MM.1S (cell line): ENCODE measurements at regions not wholly inside any gene's neighbourhood (a gene's known extent, or its start where the extent isn't known, plus 50 kb on each side); places are given as distances from the start of the nearest gene placed in this dataset.

Experiments
- DNase-seq: peaks from one replicate; pipeline ENCODE4 v3.0.0-alpha.2; 2015
- H2AFZ ChIP-seq: fragments of 300-600 bp; sonication (generic); 2 replicates; pipeline ENCODE4 v1.6.0; 2016; ENCODE audit warnings: antibody characterized with exemption, low read length
- H3F3A ChIP-seq: fragments of 300-600 bp; sonication (generic); 2 replicates; pipeline ENCODE4 v1.6.1; 2016; ENCODE audit warnings: mild to moderate bottlenecking, antibody characterized with exemption, low read length, moderate library complexity, mixed read lengths; ENCODE audit not compliant: insufficient read depth
- H3K27ac ChIP-seq: fragments of 300-600 bp; sonication (generic); 2 replicates; pipeline ENCODE4 v1.5.1; 2016; ENCODE audit warnings: mild to moderate bottlenecking, low read length
- H3K27me3 ChIP-seq: fragments of 300-600 bp; sonication (generic); replicated peaks from 2 replicates; pipeline ENCODE4 v1.6.0; 2016; ENCODE audit warnings: low read length; ENCODE audit not compliant: insufficient read depth
- H3K36me3 ChIP-seq: fragments of 300-600 bp; sonication (generic); replicated peaks from 2 replicates; pipeline ENCODE4 v1.6.1; 2016; ENCODE audit warnings: mild to moderate bottlenecking, low read length, mixed read lengths; ENCODE audit not compliant: insufficient read depth
- H3K4me1 ChIP-seq: fragments of 300-600 bp; sonication (generic); 2 replicates; pipeline ENCODE4 v1.6.1; 2016; ENCODE audit warnings: low read length, mixed read lengths
- H3K4me2 ChIP-seq: fragments of 300-600 bp; sonication (generic); 2 replicates; pipeline ENCODE4 v1.6.0; 2016; ENCODE audit warnings: low read depth, low read length
- H3K4me3 ChIP-seq: fragments of 300-600 bp; sonication (generic); 2 replicates; pipeline ENCODE4 v1.5.1; 2016; ENCODE audit warnings: low read length, mixed read lengths
- H3K79me2 ChIP-seq: fragments of 300-600 bp; sonication (generic); 2 replicates; pipeline ENCODE4 v1.6.1; 2016; ENCODE audit warnings: mixed run types, low read length, mixed read lengths
- H3K9ac ChIP-seq: fragments of 300-600 bp; sonication (generic); 2 replicates; pipeline ENCODE4 v1.6.1; 2016; ENCODE audit warnings: low read length, mixed read lengths
- H3K9me2 ChIP-seq: fragments of 300-600 bp; sonication (generic); replicated peaks from 2 replicates; pipeline ENCODE4 v1.6.1; 2016; ENCODE audit warnings: mild to moderate bottlenecking, low read length, mixed read lengths; ENCODE audit not compliant: insufficient read depth
- H3K9me3 ChIP-seq: fragments of 300-600 bp; sonication (generic); replicated peaks from 2 replicates; pipeline ENCODE4 v1.6.1; 2016; ENCODE audit warnings: mild to moderate bottlenecking, low read length, mixed read lengths; ENCODE audit not compliant: insufficient read depth
- H4K20me1 ChIP-seq: fragments of 300-600 bp; sonication (generic); 2 replicates; pipeline ENCODE4 v1.6.1; 2016; ENCODE audit warnings: mild to moderate bottlenecking, low read length, moderate library complexity, mixed read lengths; ENCODE audit not compliant: insufficient read depth
- CTCF ChIP-seq: fragments of 300-600 bp; sonication (generic); IDR thresholded peaks from 2 replicates; pipeline ENCODE4 v1.5.1; 2016; ENCODE audit warnings: antibody characterized with exemption, low read length, mixed read lengths
- EZH2 ChIP-seq: fragments of 300-600 bp; sonication (generic); optimal IDR thresholded peaks from 2 replicates; pipeline ENCODE3; 2017; ENCODE audit warnings: low read depth, mild to moderate bottlenecking, antibody characterized with exemption, low read length, mixed read lengths
- EZH2phosphoT487 ChIP-seq: fragments of 300-600 bp; sonication (generic); IDR thresholded peaks from 2 replicates; pipeline ENCODE4 v1.6.1; 2018; ENCODE audit warnings: antibody characterized with exemption, low read length

GRCh38 chrX:63115196-63115595 lies 235.9 kb downstream of the SPIN4 start:
- Histone ChIP-seq H3K9me2 (no peaks in the 10 kb centered on the region), H3F3A (no peaks in the 10 kb centered on the region), H4K20me1 (no peaks in the 10 kb centered on the region), H3K36me3 (no peaks in the 10 kb centered on the region), H3K4me3 (no peak overlapping the region), H3K9me3 (no peaks in the 10 kb centered on the region), H3K4me1 (no peaks in the 10 kb centered on the region), H3K9ac (no peak overlapping the region), H3K79me2 (no peaks in the 10 kb centered on the region), H3K27me3 (no peaks in the 10 kb centered on the region), H3K4me2 (no peak overlapping the region), H2AFZ (no peak overlapping the region), H3K27ac (no peak overlapping the region)
- TF ChIP-seq EZH2 (no peak), CTCF (no peak), EZH2phosphoT487 (no peak)
- no peak for DNase-seq

- Histone ChIP-seq H3K27me3 (no peaks in the 10 kb centered on the region), H4K20me1 (no peaks in the 10 kb centered on the region), H3K36me3 (no peaks in the 10 kb centered on the region), H3K27ac (no peak overlapping the region), H3K4me2 (no peak overlapping the region), H2AFZ (no peak overlapping the region), H3F3A (no peaks in the 10 kb centered on the region), H3K9me2 (no peaks in the 10 kb centered on the region), H3K4me3 (no peak overlapping the region), H3K79me2 (no peaks in the 10 kb centered on the region), H3K9me3 (no peaks in the 10 kb centered on the region), H3K4me1 (no peaks in the 10 kb centered on the region), H3K9ac (no peak overlapping the region)
- TF ChIP-seq EZH2 (no peak), EZH2phosphoT487 (no peak), CTCF (no peak)
- DNase-seq, result no peak
Measured at GRCh38 chrX:63101879-63102620, 249.1 kb downstream of the SPIN4 start.

GRCh38 chrX:63058204-63058603 lies 292.9 kb downstream of the SPIN4 start:
- Histone ChIP-seq H3K9me2 (no peaks in the 10 kb centered on the region), H3K4me1 (no peaks in the 10 kb centered on the region), H3K9ac (no peak overlapping the region), H3K9me3 (no peaks in the 10 kb centered on the region), H2AFZ (no peak overlapping the region), H3K4me2 (no peak overlapping the region), H3K36me3 (no peaks in the 10 kb centered on the region), H3F3A (no peaks in the 10 kb centered on the region), H3K4me3 (no peak overlapping the region), H3K27me3 (no peaks in the 10 kb centered on the region), H3K79me2 (no peaks in the 10 kb centered on the region), H4K20me1 (no peaks in the 10 kb centered on the region), H3K27ac (no peak overlapping the region)
- DNase-seq, result no peak
- TF ChIP-seq CTCF (no peak), EZH2 (no peak), EZH2phosphoT487 (no peak)
